GM18867 (cell line): ENCODE measurements at regions not wholly inside any gene's neighbourhood (a gene's known extent, or its start where the extent isn't known, plus 50 kb on each side); places are given as distances from the start of the nearest gene placed in this dataset.

Experiments
- ATAC-seq: cut with Tn5 transposase; IDR thresholded peaks from one replicate; pipeline ENCODE4 v1.9.1; 2021; ENCODE audit warnings: mild to moderate bottlenecking, moderate library complexity; ENCODE audit not compliant: unreplicated experiment

DNA sequence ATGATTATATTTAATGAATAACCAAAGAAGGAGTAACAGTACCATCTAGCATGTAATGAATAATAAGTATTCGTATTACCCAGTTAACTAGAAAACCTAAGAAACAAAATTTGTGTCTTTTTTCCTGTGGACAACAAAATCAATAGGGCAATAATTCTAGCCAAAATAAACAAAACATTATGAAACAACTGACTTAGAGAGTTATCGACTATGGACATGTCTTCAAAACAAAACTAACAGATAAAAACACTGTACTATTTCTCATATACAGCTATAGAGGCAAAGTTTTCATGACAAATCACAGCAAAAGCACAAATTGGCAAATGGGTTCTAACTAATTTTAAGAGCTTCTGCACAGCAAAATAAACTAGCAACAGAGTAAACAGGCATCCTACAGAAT is 224.1 kb downstream of the ALX1 start:
- no peak for ATAC-seq

DNA sequence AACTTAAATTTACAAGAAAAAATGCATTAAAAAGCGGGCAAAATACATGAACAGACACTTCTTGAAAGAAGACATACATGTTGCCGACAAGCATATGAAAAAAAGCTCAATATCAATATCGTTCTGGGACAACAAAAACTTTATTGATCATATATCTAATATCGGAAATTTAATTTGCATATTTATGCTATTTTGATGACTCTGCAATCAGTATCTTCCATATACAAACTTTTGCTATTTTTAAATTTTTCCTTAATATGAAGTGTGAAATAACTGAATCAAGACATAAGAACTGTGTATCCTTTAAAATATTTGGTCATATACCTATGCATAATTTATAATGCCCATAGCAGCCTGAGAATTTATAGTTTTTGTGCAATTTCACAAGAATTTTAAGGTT is 224.6 kb downstream of the ALX1 start:
- ATAC-seq: no peak

DNA sequence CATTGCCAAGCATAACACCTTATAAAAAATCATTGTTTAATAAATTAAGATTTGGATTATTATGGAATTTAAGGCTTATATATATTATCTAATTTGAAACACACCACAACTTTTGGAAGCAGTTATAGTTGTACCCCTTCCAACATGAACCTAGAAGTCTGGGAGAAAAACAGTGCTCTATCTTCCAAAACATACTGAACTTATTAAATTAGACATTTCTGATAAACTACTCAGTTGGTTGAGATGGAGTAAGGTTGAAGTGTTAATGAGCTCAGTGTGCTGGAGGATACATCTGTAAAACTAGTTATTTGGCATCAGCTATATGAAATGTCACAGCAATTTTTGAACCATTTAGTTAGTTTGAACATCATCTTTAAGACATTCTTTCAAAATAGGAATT is 227.4 kb downstream of the ALX1 start:
- no peak for ATAC-seq

DNA sequence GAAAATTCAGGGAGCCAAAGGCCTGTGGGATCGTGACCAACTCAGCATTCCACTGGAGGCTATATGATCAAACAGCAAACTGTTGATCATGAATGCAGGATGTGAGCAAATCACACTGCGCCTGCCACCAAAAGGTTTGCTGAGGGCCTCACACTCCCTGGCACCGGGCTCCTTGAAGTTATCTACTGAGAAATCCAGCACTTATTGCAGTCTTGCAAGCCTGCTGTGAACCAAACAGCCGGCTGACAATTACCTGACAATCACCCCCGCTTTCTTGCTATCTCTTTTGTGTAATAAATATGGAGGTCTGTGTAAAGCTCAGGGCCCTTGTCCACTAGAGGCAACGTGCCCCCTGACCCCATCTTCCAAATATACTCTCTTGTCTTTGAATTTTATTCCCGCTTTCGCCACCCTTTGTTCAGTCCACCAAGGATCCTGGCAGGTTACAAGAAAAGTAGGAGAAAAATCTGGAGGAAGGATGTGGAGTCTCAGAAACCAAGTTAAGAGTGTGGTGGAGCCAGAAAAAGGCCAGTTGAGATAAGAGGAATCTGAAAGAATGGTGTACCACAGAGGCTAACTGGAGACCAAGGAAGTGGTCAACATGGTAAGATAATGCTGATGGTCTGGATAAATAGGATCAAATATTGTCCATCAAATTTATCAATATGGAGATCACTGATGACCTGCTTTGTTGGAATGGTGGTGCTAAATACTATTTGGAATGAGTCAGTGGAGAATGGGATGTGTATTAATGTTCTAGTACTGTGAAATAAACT is 229.2 kb downstream of the ALX1 start:
- ATAC-seq: peak; percentile 26

- peak; percentile 95 for ATAC-seq
Observed at GRCh38 chr12:85509857-85510256, 229.8 kb downstream of the ALX1 start.

- ATAC-seq: no peak
Observed at GRCh38 chr12:85516039-85516438, 236.0 kb downstream of the ALX1 start.

- no peak for ATAC-seq
Observed at GRCh38 chr12:85516667-85517325, 236.8 kb downstream of the ALX1 start.

DNA sequence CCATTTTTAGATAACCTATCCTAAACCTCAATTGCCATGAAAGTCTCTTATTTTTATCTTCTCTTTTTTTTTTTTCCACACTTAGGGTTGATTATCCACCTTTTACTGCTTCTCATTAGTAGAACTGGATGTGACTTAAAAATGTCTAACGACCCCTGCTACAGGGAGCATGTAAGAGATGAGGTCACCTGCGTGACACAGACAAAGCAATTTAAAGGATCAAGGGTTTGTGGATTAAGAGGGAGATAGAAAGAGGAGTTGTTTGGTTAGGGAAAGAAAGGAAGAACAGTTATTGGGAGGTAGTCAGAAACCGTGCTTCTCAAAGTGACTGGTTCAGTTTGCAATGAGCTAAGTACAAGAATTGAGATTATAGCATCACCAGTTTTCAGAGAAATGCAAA is 239.1 kb downstream of the ALX1 start:
- no peak for ATAC-seq

- ATAC-seq: no peak
Observed at GRCh38 chr12:85523197-85523596, 243.2 kb downstream of the ALX1 start.

GRCh38 chr12:85527192-85527591 is 247.2 kb downstream of the ALX1 start:
- peak; percentile 84 for ATAC-seq

GRCh38 chr12:85529896-85530295 is 249.9 kb downstream of the ALX1 start:
- no peak for ATAC-seq

DNA sequence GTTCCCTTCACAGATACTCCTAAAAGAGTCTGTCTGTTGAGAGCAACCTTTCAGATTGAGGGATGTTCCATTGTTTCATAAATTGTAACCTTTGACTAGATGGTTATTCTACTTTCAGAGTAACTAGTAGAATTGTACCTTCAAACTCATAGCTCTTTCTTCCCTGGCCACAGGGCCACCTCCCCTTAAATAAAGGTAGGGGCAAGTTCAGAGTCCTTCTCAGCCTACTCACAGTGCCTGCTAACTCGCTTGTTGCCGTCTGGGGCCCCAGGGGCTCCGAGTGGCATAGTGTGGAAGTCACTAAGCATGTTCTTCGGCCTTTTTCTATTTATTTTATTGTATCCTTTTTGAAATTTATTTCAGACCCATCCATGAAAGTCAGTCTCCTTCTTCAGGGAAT is 250.4 kb downstream of the ALX1 start:
- no peak for ATAC-seq

DNA sequence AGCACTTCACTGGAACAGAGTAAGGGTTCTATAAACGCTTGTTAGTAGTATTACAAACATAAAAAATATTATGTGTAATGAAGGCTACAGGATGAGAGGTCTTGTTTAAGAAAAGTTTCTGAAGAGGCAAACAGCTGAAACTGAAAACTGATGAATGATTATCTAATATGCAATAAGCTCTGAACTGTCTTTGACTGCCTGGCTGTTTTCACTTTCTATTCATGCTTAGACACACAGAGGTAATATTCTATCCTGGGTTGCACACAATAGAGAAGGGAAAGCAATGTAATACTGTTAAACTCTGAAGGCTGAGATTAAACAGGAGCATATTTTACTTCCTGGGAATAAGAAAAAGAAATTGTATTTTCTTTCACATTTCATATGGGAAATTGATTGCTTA is 251.3 kb downstream of the ALX1 start:
- peak; percentile 87 for ATAC-seq

GRCh38 chr12:85549640-85550039 is 269.6 kb downstream of the ALX1 start:
- ATAC-seq: no peak

GRCh38 chr12:85550924-85551323 is 270.9 kb downstream of the ALX1 start:
- no peak for ATAC-seq

DNA sequence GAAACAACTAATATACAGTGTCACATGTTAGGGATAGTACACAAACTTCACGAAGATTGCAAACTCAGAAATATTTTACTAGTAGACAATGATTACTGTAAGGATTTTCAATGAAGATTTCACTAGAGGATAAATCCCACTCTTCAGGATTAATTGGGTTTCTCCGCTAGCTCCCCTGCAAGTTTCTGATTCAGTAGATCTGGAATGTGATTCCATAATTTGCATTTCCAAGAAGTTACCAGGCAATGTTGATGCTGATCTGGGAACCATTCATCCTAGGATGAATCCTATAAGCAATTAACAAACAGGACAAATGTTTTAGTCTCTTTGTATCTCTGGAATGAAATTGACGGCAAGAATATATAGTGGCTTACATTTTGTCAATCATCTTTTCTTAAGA is 272.4 kb downstream of the ALX1 start:
- ATAC-seq: no peak

- no peak for ATAC-seq
Observed at GRCh38 chr12:85557850-85558249, 277.8 kb downstream of the ALX1 start.

GRCh38 chr12:85558684-85559083 is 277.5 kb downstream of the RASSF9 start:
- no peak for ATAC-seq

DNA sequence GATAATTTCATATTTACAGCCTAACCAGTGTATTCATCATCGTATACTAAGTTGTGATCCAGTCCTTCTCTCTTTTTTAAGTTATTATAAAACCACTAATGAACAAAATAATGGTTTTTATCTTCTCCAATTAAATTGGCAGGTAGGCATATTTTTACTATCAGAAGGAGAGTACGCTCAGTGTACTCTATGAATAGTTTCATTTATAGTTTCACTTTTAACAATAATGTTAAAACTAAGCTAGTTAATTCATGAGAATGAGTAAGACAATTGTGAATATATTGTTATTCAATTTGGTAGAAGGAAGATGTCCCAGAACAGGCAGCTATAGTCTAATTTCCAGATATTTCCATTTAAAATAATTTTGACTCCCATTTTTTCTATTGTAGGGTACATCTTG is 277.1 kb downstream of the RASSF9 start:
- no peak for ATAC-seq

DNA sequence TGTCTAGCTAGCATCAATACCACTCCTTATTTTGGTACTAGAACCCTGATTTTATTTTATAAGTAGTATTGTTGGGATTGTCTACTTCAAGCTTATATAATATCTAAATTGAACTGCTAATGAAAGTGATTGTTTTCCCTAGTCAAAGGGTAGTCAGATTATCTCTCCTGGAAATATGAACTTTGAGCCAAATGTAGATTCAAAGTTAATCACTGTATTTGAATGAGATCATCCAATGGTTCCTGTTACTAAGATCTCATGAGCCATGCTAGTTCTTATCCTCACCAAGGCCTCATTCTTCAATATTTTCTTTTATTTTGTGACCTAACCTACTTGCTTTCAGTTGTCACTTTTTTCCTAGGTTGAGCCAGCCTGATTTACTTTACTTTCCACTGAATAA is 276.7 kb downstream of the RASSF9 start:
- ATAC-seq: no peak

- ATAC-seq: no peak
Observed at GRCh38 chr12:85562765-85563164, 273.4 kb downstream of the RASSF9 start.

DNA sequence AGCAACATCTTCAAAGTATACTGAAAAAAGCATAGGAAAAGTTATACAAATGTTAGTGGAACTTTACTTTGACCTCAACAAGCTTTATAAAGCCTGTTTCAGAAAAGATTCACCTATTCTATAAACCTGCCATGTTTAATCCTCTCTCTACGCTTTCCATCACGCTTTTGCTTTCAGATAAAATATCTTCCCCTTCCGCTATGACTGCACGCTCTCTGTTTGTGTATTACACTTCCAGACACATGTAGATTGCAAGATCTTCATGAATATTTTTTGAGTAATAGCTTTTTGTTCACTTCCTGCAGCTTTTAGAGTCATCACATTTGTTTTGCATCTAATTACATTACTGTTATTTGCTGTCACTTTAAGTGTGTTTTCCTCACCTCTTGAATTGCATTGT is 271.4 kb downstream of the RASSF9 start:
- ATAC-seq: peak; percentile 63
